ENCODE measurements at regions not wholly inside any gene's neighbourhood (a gene's known extent, or its start where the extent isn't known, plus 50 kb on each side); places are given as distances from the start of the nearest gene placed in this dataset.

GRCh38 chr2:22444281-22444680, 940.7 kb upstream of the KLHL29 start:
- no peak overlapping the region for H2AK9ac ChIP-seq (replicated peaks; ENCODE audit: low read depth, low read length, poor library complexity)
- no peak overlapping the region for H4K5ac ChIP-seq (ENCODE audit: low read depth, low read length)
- H3K4me1 ChIP-seq (ENCODE audit: control insufficient read depth, insufficient read depth, low read length): no peaks in the 10 kb centered on the region
- H2BK120ac ChIP-seq (ENCODE audit: low read depth, low read length): no peak overlapping the region
- no peaks in the 10 kb centered on the region for H3K9me1 ChIP-seq (ENCODE audit: insufficient read depth, low read length)
- no peak overlapping the region for H4K91ac ChIP-seq (ENCODE audit: insufficient read depth, low read depth, low read length)
- no peak overlapping the region for H2AK5ac ChIP-seq (ENCODE audit: low read depth, low read length)
- TF ChIP-seq MAZ (IDR thresholded peaks at IDR 0.05; ENCODE audit: borderline replicate concordance, low read depth, low read length) (no peak), FOS (IDR thresholded peaks at IDR 0.05; ENCODE audit: low read depth, low read length) (no peak), RCOR1 (IDR thresholded peaks at IDR 0.05; ENCODE audit: insufficient replicate concordance, low read length) (no peak), POLR2A (IDR thresholded peaks at IDR 0.05; ENCODE audit: low read depth, low read length) (no peak), RAD21 (IDR thresholded peaks at IDR 0.05; ENCODE audit: low read length) (no peak), SMC3 (IDR thresholded peaks at IDR 0.05; ENCODE audit: low read depth, low read length) (no peak), CTCF (conservative IDR thresholded peaks at IDR 0.05; ENCODE audit: low read depth, low read length) (no peak), MXI1 (IDR thresholded peaks at IDR 0.05; ENCODE audit: borderline replicate concordance, low read depth, low read length) (no peak), RFX5 (IDR thresholded peaks at IDR 0.05; ENCODE audit: low read depth, low read length) (no peak), BHLHE40 (IDR thresholded peaks at IDR 0.05; ENCODE audit: low read depth, low read length) (no peak)
- no peak overlapping the region for H3K23ac ChIP-seq (ENCODE audit: low read depth, low read length)
- intact Hi-C loops (cut with micrococcal nuclease) (no loop called here), dilution Hi-C loops (cut with HindIII; ENCODE audit: low sequenced_read_pairs, unreplicated experiment) (no loop called here), in situ Hi-C loops (cut with MboI; ENCODE audit: low sequenced_read_pairs) (no loop called here)
- no peak overlapping the region for H3K4ac ChIP-seq (ENCODE audit: low read depth, low read length)
- H3K79me1 ChIP-seq (ENCODE audit: low read depth in 1 of 2, low read length in 2 of 2): no peaks in the 10 kb centered on the region
- ATAC-seq (ENCODE audit: low read depth) (no peak), DNase-seq (no peak)
- H3K9me3 ChIP-seq (ENCODE audit: control insufficient read depth, insufficient read depth, low read length): no peaks in the 10 kb centered on the region
- no peak overlapping the region for H3K9ac ChIP-seq (ENCODE audit: low read depth, low read length)
- no TSS peak for BruUV-seq (replicated peaks)
- no peak overlapping the region for H3K27ac ChIP-seq (ENCODE audit: insufficient read depth, low read length)
- H2BK20ac ChIP-seq (ENCODE audit: low read depth, low read length): no peak overlapping the region
- no peak overlapping the region for H4K8ac ChIP-seq (ENCODE audit: low read depth in 2 of 2, low read length in 2 of 2)
- H3K56ac ChIP-seq (ENCODE audit: extremely low read depth, insufficient read depth, low read length): no peak overlapping the region
- H2BK15ac ChIP-seq (ENCODE audit: low read depth, low read length): no peak overlapping the region
- H3K27me3 ChIP-seq (ENCODE audit: control insufficient read depth, insufficient read depth, low read length): no peaks in the 10 kb centered on the region
- no CpG with 5 or more reads among the region's 1 CpG for WGBS, 2 experiments (ENCODE audit: extremely low coverage in 2 of 2, insufficient read length in 1 of 2)
- no peak overlapping the region for H3K4me2 ChIP-seq (ENCODE audit: low read depth, low read length)
- no peaks in the 10 kb centered on the region for H4K20me1 ChIP-seq (ENCODE audit: insufficient read depth, low read length)
- H2AFZ ChIP-seq (replicated peaks; ENCODE audit: low read length, poor library complexity): no peak overlapping the region
- ChIA-PET CTCF (no interaction called here), POLR2A (ENCODE audit: unreplicated experiment) (no interaction called here)
- H3K18ac ChIP-seq (ENCODE audit: low read depth, low read length): no peak overlapping the region
- no peaks in the 10 kb centered on the region for H3K36me3 ChIP-seq (ENCODE audit: control insufficient read depth, insufficient read depth, low read length)
- no peak overlapping the region for H2BK5ac ChIP-seq (ENCODE audit: low read depth, low read length, poor library complexity, severe bottlenecking)
- H3K4me3 ChIP-seq (ENCODE audit: insufficient read depth, low read depth, low read length): no peak overlapping the region
- H3K14ac ChIP-seq (replicated peaks; ENCODE audit: low read depth, low read length): no peak overlapping the region

Data from IMR-90 (cell line).